OCI-LY7 (cell line): ENCODE measurements at regions not wholly inside any gene's neighbourhood (a gene's known extent, or its start where the extent isn't known, plus 50 kb on each side); places are given as distances from the start of the nearest gene placed in this dataset.

Source experiments
- EZH2phosphoT487 ChIP-seq: fragments of 200-600 bp; sonication (generic); IDR thresholded peaks from 2 replicates; pipeline ENCODE4 v1.6.1; 2018; ENCODE audit warnings: low read depth, borderline replicate concordance, mild to moderate bottlenecking, mixed run types, antibody characterized with exemption, low read length, moderate library complexity, mixed read lengths
- TF ChIP-seq, protein P1 (sequence below): fragments of 200-600 bp; sonication (generic); conservative IDR thresholded peaks from 2 replicates; pipeline ENCODE4 v1.5.1; 2014; ENCODE audit warnings: mild to moderate bottlenecking, antibody characterized with exemption, low read length, moderate library complexity, mixed read lengths

DNA sequence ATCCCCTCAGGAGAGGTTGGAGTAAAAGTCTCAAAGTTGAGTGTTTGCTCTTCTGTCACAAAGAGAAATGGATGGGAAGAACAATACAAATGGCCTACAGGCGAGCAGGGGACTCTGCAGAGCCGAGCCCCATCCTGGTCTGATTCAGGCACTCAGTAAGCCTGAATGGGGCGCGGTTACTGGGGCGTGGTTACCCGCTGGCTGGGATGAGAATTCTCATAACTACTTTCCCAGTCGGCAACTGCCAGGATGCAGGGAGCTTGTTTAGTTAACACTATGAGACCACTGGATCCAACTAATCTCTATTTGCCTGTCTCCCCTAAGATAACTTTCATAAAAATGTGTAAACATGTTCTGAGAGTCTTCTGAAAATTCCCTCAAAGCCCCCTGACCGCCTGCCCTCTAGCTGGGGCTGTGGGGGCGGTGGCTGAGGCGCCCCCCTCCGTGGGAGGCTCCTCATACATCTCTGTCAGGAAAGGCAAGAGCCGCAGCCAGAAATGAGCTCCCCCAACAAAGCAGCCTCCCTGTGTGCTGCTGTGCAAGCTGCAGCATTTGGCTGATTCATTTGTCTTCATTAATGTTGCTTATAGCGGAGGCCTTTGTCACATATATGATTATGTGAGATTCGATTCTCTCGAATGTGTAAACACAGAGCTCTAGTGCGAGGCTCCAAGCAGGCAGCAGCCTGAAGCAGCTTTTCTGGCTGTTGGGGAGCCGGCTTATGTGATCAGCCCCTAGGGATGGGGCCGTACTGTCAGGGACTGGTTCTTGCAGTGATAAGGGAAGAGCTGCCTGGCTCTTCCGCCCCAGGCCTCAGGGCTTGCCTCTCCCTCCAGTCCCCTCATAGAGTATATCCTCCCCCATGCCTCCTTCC is 126.1 kb upstream of the ARHGAP5 start:
- TF ChIP-seq, protein P1, sequence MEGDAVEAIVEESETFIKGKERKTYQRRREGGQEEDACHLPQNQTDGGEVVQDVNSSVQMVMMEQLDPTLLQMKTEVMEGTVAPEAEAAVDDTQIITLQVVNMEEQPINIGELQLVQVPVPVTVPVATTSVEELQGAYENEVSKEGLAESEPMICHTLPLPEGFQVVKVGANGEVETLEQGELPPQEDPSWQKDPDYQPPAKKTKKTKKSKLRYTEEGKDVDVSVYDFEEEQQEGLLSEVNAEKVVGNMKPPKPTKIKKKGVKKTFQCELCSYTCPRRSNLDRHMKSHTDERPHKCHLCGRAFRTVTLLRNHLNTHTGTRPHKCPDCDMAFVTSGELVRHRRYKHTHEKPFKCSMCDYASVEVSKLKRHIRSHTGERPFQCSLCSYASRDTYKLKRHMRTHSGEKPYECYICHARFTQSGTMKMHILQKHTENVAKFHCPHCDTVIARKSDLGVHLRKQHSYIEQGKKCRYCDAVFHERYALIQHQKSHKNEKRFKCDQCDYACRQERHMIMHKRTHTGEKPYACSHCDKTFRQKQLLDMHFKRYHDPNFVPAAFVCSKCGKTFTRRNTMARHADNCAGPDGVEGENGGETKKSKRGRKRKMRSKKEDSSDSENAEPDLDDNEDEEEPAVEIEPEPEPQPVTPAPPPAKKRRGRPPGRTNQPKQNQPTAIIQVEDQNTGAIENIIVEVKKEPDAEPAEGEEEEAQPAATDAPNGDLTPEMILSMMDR: no peak
- TF ChIP-seq EZH2phosphoT487: no peak
